HG02870 (cell line): ENCODE measurements at regions not wholly inside any gene's neighbourhood (a gene's known extent, or its start where the extent isn't known, plus 50 kb on each side); places are given as distances from the start of the nearest gene placed in this dataset.

Experiments used
- ATAC-seq: cut with Tn5 transposase; IDR thresholded peaks from one replicate; pipeline ENCODE4 v1.9.1; 2021; ENCODE audit warnings: mild to moderate bottlenecking, moderate library complexity; ENCODE audit not compliant: unreplicated experiment

DNA sequence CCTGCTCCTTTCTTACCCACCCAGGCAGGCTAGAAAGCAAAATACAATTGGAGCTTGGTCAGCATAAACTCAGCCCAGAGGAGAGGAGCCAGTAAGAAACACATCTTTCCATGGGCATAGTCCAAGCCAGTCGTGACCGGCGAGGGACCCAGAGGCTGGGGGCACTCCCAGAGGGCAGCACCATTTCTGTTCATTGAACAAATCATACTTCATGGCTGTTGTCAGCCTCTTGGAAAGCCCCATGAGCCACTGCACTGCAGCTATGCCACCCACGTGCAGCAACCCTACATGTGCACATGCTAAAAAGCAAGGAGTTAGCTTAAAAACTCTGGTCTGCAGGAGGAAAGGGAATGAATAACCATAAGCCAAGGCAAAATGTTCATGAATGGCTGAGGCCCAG, 90.0 kb upstream of the CDKN3 start:
- ATAC-seq, result no peak

- ATAC-seq, result no peak
Measured at GRCh38 chr14:54309615-54310014, 87.2 kb upstream of the CDKN3 start.

GRCh38 chr14:54310151-54310850, 86.5 kb upstream of the CDKN3 start:
- no peak for ATAC-seq

DNA sequence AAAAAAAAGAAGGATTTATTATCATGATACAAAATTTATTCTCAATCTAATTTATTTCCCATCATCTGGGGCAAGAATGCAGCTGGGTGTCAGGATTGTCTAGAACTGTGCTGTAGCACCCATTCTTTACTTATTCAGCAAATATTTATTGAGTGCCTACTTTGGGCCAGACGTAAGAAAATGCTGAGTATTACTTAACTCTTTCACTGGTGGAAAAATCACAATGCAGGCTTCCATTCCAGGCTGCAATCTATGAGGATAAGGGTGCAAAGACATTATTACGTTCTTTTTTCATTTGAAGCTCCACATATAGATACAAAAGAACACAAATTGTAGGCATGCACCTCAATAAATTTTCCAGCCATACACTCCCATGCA, 86.0 kb upstream of the CDKN3 start:
- no peak for ATAC-seq

DNA sequence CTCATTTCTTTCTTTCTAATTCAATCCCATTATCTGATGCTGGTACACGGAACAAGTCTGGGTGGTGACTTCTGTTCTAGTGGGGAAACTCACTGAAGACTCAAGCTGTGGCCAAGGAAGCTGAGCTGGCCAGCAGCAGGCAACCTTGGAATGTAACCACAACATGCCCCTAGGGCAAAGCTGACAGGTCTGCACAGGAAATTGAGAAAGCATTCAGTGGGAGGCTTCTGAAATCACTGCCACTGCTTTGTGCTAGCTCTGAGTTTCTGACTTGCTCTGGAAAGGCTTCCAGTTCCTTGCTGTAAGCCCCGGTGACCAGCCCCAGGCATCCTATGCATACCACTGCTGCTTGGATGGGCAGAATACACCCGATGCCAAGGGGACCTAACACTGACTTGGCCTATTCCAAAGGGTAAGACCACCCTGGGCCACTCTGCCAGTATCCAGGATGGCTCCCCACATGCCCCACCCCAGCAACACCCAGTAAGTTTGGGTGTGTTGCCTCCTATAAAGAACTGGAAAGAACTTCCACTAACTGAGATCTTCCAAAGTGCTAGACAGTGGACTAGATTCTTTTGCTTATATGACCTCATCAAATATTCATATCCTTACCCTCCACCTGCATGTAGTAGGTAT, 84.5 kb upstream of the CDKN3 start:
- ATAC-seq, result no peak

DNA sequence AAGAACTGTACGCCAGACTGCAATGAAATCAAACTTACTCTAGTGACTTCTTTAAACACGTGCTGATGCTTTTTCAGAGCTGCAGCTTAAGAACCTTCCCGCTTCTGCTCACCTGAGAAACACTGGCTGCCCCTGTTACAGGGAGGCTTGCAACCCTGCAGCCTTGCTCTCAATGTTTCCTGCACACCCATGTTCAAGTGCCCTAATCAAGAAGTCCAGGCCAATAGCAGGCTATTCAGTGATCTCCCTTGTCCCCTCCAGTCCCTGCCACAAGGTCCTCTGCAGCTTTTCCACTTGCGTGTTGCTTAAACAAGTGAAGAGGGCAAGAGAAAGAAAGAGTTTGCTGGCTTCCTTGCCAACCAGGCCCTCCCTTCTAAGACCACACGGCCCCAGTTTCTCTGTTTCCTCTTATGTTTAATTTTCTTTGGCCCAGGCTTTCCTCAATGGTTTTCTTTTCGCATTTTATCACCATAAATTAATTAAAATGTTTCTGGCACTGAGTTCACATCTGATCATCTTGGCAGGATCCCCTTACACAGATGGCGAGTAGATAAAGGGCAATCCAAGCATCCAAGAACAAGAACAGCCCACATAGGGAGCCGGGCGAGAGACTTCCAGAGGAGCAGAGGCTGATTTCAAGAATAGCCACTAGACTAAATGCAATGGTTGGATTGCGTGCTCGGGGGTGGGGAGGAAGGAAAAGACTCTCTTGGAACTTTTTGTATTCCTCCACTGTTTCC, 82.3 kb upstream of the CDKN3 start:
- ATAC-seq, result no peak

DNA sequence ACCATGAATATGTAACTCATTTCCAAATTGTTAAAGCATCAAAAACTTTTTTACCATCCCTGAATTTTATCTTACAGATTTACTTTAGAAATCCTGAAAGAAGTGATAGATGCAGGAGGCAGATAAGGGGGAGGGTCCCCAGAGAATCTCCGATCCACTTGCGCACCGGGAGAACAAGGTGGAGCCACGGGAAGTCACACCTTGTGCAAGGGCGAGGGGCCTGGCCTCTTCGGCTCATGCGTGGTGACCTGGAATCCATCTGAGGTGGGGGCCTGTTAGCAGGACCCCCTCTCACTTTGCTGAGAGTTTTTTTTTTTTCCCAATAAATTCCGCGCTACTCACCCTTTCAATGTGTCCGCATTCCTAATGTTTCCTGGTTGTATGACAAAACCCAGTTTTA, 80.2 kb upstream of the CDKN3 start:
- no peak for ATAC-seq

GRCh38 chr14:54317391-54317790, 79.4 kb upstream of the CDKN3 start:
- ATAC-seq, result no peak

GRCh38 chr14:54322246-54322645, 74.6 kb upstream of the CDKN3 start:
- ATAC-seq, result no peak

- ATAC-seq, result no peak
Measured at GRCh38 chr14:54322701-54323337, 74.0 kb upstream of the CDKN3 start.

DNA sequence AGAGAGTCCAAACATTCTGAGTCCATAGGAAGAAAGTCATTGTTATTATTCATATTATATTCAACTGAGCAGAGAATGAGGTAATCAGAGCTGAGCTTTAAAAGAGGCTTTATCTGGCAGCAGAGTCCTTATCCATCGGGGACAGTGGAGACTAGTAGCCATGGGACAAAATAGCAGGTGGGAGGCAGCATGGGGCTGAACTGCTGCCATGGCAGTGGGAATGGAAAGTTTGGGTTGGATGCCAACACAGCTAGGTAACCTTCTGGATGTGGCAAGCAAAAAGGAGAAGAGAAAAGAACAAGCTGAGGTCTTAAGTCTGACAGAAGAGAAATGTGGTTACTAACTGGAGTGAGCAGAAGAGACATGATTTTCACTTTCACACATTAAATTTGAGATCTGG, 71.0 kb upstream of the CDKN3 start:
- no peak for ATAC-seq

GRCh38 chr14:54329082-54329695, 67.6 kb upstream of the CDKN3 start:
- ATAC-seq, result peak; percentile 61

- ATAC-seq, result no peak
Measured at GRCh38 chr14:54330876-54331275, 65.9 kb upstream of the CDKN3 start.

GRCh38 chr14:54331516-54331915, 65.3 kb upstream of the CDKN3 start:
- no peak for ATAC-seq

DNA sequence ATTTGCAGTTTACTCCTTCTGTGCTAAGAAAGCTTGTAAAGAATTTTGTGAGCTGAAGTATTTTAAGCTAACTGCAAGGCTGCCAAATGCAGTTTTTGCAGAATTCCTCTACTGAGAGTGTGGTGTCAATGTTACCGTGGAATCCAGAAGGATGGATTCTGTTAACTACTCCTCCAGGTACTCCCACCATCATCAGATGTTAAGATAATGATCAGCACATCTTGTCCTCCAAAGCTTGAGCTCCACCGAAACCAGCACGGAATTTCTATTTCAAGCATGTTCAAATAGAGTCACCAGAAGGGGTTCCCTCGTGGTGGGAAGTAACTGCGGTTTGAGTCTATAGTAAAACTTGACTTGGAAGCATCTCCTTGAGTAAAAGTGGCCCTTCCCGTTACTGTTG, 64.3 kb upstream of the CDKN3 start:
- no peak for ATAC-seq

DNA sequence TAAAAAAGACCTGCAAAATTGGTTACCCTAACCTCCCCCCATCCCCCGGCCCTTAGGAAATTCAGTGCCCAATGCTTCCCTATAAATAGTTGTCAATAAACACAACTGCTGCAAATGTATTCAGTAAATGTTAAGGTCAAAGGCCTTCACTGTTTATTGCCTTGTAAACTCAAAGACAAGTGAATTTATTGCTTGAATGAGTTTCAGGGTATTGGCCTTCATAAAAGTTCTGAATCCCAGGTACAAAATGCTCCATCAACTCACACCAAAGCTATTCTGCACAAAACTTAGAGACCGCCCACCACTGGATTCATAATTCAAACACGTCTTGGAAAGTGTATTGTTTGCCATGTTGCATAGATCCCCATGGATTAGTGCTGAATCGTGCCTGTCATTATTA, 63.3 kb upstream of the CDKN3 start:
- ATAC-seq, result no peak

- ATAC-seq, result no peak
Measured at GRCh38 chr14:54335569-54336155, 61.1 kb upstream of the CDKN3 start.

- no peak for ATAC-seq
Measured at GRCh38 chr14:54337314-54337713, 59.5 kb upstream of the CDKN3 start.

- ATAC-seq, result no peak
Measured at GRCh38 chr14:54338696-54339317, 58.0 kb upstream of the CDKN3 start.

- no peak for ATAC-seq
Measured at GRCh38 chr14:54339771-54340170, 57.0 kb upstream of the CDKN3 start.
